ENCODE measurements at regions not wholly inside any gene's neighbourhood (a gene's known extent, or its start where the extent isn't known, plus 50 kb on each side); places are given as distances from the start of the nearest gene placed in this dataset.

DNA sequence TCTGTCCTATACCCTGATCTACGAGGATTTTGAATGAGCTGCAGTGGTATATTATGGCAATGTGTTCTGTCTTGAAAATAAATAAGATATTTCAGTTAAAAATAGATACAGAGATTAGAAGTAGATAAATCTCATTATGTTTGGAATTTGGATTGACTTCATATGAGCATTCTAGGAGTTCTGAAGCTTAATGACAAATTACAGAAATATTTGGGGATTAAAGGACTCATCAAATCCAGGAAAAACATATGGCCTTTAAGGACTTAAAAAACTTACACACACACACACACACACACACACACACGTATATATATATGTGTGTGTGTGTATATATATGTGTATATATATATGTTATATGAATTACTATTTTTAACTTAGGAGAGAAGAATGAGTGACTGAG is 446.9 kb upstream of the CD180 start:
- H3K27me3 ChIP-seq = no peaks in the 10 kb centered on the region
- H3K27ac ChIP-seq = no peak overlapping the region
- no peak for TF ChIP-seq CTCF (IDR thresholded peaks at IDR 0.05)
- H3K4me3 ChIP-seq = no peak overlapping the region
- DNase-seq (no peak), ATAC-seq (no peak)
- no peaks in the 10 kb centered on the region for H3K36me3 ChIP-seq
- peaks cover 0 to 14% (median 8%) of the 10 kb centered on the region in 11 donors for H3K9me3 ChIP-seq
- 65% methylated on average over 2 of the region's 2 CpGs for WGBS, 2 donors
- peaks cover 0 to 35% (median 25%) of the 10 kb centered on the region in 9 donors for H3K4me1 ChIP-seq
- intact Hi-C loops (cut with DNase I) = loop anchor here in 1 of 10 donors (10.0 kb wide), 2 partner anchors 109 to 621 kb away; no protein-coding TSS in a partner anchor

DNA sequence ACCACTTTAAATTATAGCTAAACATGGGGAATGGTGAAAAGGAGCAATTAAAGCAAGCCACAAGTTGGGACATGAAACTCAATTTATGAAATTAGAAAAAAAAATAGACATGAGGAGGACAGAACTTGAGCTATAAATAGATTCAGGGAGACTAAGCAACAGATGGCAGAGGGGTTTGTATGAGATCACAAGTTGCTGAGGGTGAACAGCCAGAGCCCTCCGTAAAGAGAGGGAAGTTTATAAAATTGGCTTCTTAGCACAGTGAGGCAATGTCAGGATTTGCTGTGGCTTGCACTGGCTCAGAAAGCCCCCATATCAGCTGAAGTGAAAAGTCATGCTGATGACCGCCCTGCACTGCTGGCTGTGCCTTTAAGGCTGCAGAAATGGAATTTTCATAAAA is 443.4 kb upstream of the CD180 start:
- no peak for DNase-seq
- ATAC-seq = peak; percentile 35 to 66 (median 42)
- Histone ChIP-seq H3K27me3 (no peaks in the 10 kb centered on the region), H3K36me3 (no peaks in the 10 kb centered on the region), H3K27ac (peak overlapping the region in 7 of 10 donors; percentile 15 to 62 (median 50)), H3K4me1 (peaks cover 0 to 30% (median 13%) of the 10 kb centered on the region in 9 donors), H3K9me3 (peaks cover 0 to 10% (median 8%) of the 10 kb centered on the region in 11 donors), H3K4me3 (no peak overlapping the region)
- no peak for TF ChIP-seq CTCF (IDR thresholded peaks at IDR 0.05)
- intact Hi-C loops (cut with DNase I) = loop anchor here in 3 of 10 donors (5.0 to 10.0 kb wide), 4 partner anchors 105 to 625 kb away; no protein-coding TSS in a partner anchor
- WGBS, 2 donors = 48 to 52% methylated on average over 2 of the region's 2 CpGs

DNA sequence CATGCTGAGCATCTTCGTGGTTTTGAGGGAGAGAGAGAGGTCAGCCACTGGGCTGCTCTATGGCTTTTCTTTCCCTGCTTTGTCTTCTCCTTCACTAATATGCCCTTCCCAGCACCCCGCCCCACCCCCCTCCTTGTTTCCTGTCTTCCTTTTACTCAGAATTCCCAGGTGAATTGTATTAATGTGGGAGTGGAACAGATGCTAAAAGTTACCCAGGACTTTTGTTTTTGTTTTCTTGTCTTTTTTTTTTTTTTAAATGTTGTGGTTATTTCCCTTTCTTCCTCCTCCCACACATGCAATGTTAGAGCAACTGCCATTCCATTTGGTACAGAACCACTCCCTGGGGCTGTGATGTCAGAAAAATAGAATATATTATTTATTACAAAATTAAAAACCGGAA is 442.7 kb upstream of the CD180 start:
- peaks cover 0 to 4% (median 2%) of the 10 kb centered on the region in 11 donors for H3K9me3 ChIP-seq
- H3K27me3 ChIP-seq = no peaks in the 10 kb centered on the region
- peaks cover 0 to 30% (median 13%) of the 10 kb centered on the region in 9 donors for H3K4me1 ChIP-seq
- intact Hi-C loops (cut with DNase I) = loop anchor here in 2 of 10 donors (5.0 to 10.0 kb wide), 2 partner anchors 372 to 395 kb away; no protein-coding TSS in a partner anchor
- H3K36me3 ChIP-seq = no peaks in the 10 kb centered on the region
- WGBS, 2 donors = 55 to 63% methylated on average over 3 of the region's 3 CpGs
- H3K27ac ChIP-seq = peak overlapping the region in 8 of 10 donors; percentile 2 to 62 (median 54)
- H3K4me3 ChIP-seq = no peak overlapping the region
- DNase-seq (peak; percentile 37 to 52), ATAC-seq (peak in 7 of 8 donors; percentile 12 to 67 (median 28))
- no peak for TF ChIP-seq CTCF (IDR thresholded peaks at IDR 0.05)

- intact Hi-C loops (cut with DNase I) = loop anchor here in 2 of 10 donors (5.0 to 10.0 kb wide), 2 partner anchors 370 to 392 kb away; no protein-coding TSS in a partner anchor
Measured at GRCh38 chr5:67636850-67637524, 440.4 kb upstream of the CD180 start.

More at GRCh38 chr5:67636850-67637524, 440.4 kb upstream of the CD180 start:
- 72 to 73% methylated on average over 3 of the region's 3 CpGs for WGBS, 2 donors
- no peak overlapping the region for H3K4me3 ChIP-seq
- H3K9me3 ChIP-seq = no peaks in the 10 kb centered on the region
- H3K27me3 ChIP-seq = no peaks in the 10 kb centered on the region
- no peak overlapping the region for H3K27ac ChIP-seq
- ATAC-seq (peak in 3 of 8 donors; percentile 9 to 34 (median 21)), DNase-seq (no peak)
- peaks cover 0 to 30% (median 13%) of the 10 kb centered on the region in 9 donors for H3K4me1 ChIP-seq
- H3K36me3 ChIP-seq = no peaks in the 10 kb centered on the region
- no peak for TF ChIP-seq CTCF (IDR thresholded peaks at IDR 0.05)

Measured in heart right ventricle (tissue), 16 donors.